Hippocampal formation (tissue), 2 donors: ENCODE measurements at regions not wholly inside any gene's neighbourhood (a gene's known extent, or its start where the extent isn't known, plus 50 kb on each side); places are given as distances from the start of the nearest gene placed in this dataset.
"Not testable (repeated sequence)": the region's sequence is repeated elsewhere in the genome, so short reads cannot be mapped to it uniquely, and the experiment has no call there.

Experiments used
- DNase-seq, 2 donors: peaks; one replicate each; lab custom pipeline; 2025; lab: John Stamatoyannopoulos, UW

DNA sequence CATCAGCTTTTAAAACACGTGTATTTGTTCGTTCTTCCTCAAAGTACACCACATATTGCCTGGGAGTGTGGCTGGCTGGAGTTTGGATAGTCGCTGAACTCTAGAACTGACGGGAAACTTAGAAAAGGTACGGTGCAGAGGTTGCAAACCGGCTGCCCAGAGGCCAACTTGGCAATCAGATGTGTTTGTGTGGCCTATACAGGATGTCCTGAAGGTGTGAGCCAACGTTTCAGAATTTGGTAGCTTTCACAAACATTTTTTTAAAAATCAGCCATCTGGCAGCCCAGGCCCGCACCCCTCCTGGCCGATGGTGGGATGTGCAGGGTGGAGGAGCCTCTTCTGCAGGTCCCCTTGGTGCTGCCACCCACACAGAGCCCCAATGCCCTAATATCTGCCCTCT lies 73.6 kb upstream of the SLC25A33 start:
- no peak for DNase-seq

DNA sequence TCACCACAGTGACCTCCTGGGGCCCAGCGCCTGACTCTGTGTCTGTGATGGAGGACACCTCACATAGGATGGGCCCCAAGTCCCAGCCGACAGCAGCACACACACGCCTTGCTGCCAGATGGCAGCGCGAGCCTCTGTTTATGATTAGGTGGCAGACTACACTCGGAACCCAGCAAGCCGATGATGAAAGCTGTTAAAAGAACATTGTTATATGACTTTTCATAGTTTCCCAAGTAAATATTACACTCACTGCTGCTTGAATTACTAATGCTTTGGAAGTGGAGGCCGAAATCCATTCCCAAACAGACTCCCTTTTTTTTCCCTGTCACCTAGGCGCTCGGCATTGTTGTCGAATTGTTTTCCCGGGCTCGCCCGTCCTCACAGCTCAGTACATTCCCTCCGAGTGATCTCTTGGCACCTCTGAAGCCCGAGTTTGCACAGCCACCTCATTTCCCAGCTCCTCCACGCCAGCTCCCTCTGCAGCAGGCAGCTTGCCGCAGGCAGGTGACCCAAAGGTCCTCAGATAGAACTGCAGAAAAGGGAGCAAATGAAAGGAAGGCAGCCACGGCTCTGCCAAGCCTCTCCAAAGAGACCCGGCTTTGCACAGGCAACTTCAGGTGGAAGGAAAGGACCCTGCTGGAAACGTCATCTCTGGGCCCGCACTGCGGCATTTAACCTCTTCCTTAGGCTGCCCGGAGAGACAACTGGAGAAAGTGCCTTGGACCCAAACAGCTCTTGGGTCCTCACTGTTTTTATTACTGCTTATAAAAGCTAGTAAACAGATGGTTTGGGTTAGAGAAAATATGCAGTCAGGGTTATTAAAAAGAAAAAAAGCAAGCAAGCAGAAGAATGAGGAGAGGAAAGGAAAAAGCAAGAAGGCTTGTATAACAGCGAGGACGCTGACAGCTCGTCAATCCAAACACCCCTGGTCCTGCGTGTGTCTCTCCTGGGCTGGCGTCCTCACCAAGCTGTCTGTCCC lies 72.2 kb upstream of the SLC25A33 start:
- no peak for DNase-seq

DNA sequence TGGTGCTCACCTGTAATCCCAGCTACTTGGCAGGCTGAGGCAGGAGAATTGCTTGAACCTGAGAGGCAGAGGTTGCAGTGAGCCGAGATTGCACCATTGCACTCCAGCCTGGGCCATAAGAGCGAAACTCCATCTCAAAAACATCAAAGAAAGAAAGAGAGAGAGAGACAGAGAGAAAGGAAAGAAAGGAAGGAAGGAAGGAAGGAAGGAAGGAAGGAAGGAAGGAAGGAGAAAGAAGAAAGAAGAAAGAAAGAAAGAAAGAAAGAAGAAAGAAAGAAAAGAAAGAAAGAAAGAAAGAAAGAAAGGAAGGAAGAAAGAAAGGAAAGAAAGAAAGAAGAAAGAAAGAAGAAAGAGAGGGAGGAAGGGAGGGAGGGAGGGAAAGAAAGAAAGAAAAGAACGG lies 69.4 kb upstream of the SLC25A33 start:
- DNase-seq, result not testable (repeated sequence)

DNA sequence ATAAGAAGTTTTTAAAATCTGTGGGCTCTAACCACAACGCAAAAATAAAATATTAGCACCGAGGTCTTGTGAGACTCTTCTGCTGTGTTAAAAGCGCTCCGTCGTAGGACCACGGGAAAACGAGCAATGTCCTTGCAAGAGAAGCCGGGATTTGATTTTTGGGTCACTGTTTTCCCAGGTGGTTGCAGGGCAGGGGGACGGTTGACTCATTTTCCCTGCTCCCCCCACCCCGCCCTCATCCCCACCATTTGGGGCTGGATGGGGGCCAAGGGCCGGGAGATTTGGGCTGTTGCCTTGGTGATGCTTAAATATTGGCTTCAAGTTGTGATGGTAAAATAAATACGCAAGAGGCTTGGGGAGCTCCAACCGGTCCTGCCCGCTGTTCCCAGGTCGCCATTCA lies 67.6 kb upstream of the SLC25A33 start:
- no peak for DNase-seq

DNA sequence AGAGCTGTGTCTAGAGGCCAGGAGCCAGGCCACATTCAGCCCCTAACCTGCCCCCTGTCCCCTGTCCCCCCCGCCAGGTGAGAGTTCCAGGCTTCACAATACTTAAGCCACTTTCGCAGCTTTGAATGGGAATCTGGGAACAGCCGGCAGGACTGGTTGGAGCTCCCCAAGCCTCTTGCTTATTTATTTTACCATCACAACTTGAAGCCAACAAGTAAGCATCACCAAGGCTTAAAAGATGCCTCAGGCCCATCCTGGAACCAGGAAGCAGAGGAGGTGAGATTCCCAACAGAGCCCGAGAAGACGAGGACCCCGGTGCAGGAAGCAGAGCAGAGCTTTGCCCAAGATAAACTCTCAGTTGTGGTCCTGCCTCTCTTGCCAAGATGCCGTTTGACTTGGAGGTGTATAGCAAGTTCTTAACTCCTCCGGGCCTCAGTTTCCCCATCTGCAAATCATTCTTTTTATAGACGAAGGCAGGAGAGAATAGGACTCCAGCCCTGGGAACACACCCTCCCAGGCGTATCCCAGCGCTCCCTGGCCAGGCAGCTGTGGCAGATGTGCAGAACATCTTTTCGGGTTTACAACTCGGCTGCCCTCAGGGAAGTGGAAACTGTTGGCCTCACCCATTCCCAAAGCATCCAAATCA lies 66.8 kb upstream of the SLC25A33 start:
- DNase-seq, result no peak

DNA sequence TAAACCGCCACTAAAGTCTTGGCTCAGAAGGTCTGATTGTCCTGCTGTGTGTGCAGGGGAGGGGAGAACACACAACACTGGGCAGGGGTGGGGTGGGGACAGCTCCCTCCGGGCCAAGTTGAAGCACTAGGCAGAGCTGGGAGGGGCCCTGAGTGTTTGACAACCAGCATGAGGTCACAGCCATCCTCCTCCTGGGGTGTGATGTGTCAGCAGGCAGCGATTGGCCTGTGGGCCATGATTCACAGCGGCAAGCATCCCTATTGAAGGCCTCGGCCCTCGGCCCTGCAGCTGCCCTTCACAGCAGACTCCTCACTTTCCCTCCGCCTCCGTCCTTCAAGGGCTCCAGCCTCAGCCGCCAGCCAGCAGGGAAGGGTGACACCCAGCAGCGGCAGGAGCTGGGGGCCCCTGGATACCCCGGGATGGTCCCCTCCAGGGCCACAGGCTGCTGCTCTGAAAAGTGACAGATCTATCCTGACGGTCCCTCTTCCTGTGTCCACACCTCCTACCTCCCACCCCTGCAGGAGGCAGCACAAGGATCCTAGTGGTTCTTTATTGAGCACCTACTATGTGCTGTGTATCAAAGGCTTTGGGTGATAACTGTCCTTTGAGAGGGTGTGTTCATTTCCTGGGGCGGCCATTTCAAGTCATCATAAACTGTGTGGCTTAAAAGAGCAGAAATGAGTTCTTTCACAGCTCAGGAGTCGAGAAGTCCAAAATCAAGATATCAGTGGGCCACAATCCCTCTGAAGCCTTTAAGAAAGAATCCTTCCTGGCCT lies 66.0 kb upstream of the SLC25A33 start:
- DNase-seq, result peak in 1 of 2 donors; percentile 6

DNA sequence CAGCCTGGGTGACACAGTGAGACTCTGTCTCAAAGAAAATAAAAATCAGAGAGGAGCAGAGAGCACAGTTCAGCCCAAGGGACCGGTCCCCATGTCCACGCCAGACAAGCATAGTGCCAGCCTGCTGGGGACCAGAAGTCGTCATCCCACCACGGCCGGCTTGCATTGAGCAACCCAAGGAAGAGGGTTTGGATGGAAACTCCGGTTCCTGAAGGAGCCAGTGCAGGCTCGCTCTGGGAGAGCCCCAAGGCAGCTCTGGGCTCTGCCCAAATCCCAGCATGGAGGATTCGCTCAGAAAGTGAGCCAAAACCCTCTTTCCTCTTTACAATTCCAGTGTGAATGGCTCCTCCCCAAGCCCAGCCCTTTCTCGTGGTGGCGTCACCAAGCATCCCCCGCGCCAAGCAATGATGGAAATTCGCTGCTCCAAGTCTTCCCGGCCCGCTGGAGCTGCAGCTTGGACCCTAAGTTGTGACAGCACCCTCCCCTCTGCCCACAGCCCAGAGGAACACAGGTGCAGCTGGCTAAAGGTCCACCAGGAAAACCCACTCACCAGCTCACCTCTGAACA lies 64.1 kb upstream of the SLC25A33 start:
- no peak for DNase-seq

DNA sequence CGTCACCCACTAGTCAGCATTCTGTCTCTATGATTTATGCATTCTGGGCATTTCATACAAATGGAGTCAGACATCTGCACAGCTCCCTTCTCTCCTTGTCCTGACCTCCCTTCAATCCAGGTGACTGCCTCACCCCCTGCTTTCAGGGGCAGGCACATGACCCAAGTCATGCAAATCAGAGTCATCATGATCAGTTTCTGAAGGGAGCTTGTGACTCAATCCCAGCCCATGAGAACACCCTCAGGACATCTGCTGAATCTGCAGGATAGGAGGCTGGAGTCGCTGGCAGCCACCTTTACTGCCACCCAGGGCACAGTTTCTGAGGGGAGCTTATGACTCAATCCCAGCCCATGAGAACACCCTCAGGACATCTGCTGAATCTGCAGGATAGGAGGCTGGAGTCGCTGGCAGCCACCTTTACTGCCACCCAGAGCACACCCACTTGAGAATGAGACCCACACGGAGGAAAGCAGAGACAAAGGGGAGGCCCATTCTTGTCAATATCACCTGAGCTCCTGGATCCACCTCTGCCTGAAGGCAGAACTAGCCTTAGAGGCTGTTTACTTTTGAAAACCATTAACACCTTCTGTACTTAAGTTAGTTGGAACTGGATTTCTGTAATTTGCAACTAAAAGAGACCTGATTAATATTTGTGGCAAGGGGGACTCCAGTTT lies 62.3 kb upstream of the SLC25A33 start:
- no peak for DNase-seq

DNA sequence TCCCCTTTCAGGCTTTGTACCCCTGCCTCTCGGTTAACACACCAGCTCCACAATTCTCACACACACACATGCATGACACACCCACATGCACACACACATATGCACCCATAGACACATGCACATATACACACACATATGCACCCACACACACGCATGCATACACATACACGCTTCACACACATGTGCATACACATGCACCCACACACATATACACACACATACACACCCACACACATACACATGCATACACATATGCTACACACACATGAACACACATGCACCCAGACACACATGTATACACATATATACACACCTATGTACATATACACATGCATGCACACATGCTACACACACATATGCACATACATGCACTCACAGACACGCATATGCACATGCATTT lies 61.7 kb upstream of the SLC25A33 start:
- DNase-seq, result no peak

DNA sequence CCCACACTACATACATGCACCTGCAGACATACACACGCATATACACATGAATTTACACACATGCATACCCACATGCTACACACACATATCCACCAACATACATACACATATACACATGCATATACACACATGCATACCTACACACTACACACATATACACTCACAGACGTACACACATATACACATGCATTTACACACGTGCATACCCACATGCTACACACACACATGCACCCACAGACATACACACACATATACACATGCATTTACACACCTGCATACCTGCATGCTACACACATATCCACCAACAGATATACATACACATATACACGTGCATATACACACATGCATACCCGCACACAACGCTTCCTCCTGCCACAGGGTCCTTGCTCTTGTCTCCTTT lies 61.2 kb upstream of the SLC25A33 start:
- DNase-seq, result no peak

DNA sequence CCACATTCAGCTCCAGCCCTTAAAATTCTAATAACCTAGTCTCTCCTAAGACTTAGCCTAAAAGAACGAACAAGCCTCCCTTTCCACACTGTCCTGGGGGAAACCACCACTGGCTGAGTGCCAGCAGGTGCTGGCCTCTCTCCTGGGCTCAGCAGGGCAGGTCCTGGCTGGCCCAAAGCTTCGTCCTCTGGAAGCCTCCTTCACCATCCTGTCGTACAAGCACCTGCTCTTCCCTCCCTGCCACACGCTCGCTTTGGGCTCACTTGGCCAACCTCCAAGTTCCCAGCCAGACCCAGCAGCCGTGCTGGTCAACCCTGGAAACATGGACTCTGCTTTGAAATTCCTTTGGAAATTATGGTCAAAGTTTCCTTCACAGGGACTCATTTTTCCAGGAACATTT lies 58.2 kb upstream of the SLC25A33 start:
- DNase-seq, result no peak

DNA sequence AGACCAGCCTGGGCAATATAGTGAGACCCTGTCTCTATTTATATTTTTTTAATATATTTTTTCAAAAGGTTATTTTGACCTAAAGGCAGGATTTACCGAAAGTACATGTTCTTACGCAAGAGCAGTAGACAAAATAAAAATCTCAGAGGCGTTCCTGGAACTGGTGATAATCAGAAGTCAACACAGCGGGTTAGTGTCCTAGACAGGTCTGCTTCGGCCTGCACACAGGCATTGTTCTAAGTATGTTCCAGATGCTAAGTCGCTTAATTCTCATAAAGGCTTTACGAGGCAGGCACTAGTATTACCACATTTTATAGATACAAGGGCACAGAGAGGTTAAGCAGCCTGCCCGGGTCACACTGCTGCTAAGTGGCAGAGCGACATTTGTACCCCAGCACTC lies 56.9 kb upstream of the SLC25A33 start:
- DNase-seq, result no peak

DNA sequence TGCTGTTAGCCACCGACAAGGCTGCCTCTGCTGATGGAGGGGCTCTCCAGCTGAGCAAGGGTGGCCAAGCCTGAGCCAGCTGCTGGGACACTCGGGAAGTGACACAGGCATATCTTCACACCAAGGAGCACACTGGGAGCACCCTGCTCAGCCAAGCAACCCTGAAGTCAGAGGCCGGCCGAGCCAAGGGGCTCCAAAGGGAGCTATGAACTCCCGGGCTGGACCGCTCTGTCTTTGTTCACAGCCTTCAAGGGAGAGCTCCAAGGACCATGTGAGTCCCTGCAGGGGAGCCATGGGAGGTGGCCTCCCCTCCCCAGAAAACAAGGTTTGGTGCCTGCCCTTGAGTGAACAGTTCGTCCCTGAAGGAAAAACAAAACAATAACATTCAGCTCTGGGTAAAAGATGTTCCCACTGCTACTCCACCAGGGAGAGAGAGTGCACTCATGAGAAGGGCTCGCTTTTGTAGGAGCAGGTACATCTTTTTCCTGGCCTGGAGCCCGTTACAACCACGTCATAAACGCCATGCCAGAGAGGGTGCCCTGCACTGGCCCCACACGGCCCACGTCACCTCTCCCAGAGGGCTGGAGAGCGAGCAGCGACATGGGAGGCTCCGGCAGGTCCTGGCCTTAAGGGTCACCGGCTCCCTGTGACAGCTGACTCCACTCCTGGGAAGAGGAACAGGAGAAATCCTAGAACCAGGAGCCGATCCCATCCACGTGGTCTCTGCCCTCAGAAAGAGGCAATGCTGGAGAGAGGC lies 56.3 kb upstream of the SLC25A33 start:
- no peak for DNase-seq

DNA sequence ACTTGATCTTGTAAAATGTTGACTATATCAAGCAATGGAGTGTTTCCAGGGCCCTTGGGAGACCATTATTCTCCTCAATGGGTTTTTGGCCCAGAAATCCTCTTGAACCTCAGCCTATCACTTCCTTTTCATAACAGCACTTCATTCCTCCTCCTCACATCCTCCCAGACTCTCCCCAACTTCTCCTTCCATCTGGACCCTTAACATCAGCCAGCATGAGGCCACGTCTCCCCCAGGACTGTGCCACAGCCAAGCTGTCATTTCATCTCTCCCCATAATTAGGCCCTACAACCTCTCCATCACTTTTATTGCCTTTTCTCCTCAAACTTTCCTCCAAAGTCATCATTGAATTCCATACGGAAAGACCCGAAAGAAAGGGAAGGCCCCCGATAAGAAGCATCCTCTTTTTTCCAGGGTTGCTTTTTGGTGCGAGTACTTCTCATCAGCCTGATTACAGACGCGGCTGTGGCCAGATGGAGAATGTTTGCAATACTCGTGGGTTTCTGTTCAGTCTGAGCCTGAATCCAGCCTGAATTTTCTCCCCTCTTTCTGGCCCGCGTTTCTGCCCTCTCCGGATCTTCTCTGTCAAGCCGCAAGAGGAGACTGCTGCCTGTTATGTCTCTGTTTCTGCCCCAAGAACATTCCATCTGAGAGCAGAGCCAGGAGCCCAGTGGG lies 52.7 kb upstream of the SLC25A33 start:
- DNase-seq, result no peak
